Myocyte (in vitro differentiated cells): ENCODE measurements at regions not wholly inside any gene's neighbourhood (a gene's known extent, or its start where the extent isn't known, plus 50 kb on each side); places are given as distances from the start of the nearest gene placed in this dataset.
"Not testable (repeated sequence)": the region's sequence is repeated elsewhere in the genome, so short reads cannot be mapped to it uniquely, and the experiment has no call there.

Source experiments
- DNase-seq: peaks from one replicate; pipeline ENCODE4 v3.0.0-alpha.2; 2012; ENCODE audit warnings: low read depth

- no peak for DNase-seq
Measured at GRCh38 chr15:88994286-88994685, 81.1 kb upstream of the MFGE8 start.

DNA sequence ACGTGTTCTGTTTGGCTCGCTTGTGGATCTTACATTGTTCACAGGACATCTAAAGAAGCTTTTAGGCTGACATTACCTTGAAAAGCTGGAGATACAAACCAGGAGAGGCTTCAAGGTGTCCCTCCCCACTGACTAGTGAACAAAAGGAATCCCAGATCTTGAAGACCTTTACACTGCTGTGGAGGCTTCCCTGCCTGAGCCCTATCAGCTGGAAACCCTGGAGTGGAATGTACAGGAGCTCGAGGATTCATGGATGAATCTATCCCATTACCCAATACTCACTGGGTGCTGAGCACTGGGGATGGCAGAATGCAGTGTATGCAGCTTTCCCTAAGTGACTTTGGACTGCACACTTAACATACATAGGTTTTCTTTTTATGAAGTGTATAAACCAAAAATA lies 82.3 kb upstream of the MFGE8 start:
- DNase-seq: no peak

DNA sequence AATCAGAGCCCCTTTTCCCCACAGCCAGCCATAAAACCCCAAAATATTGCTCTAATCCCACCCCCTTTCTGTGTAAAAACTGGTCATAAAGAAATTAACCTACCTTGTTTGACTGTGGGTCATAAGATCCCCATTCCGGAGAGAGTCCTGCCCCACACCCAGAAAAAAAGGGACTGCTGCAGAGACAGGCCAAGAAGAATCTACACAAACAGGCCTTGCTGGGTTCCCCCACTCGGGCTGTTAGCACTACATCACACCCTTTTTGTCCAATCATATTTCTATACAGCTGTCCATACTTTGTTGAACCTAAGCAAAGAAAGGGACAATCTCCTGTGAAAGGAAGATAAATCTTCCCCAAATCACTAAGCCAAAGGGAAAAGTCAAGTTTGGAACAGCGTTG lies 84.4 kb upstream of the MFGE8 start:
- DNase-seq: no peak

DNA sequence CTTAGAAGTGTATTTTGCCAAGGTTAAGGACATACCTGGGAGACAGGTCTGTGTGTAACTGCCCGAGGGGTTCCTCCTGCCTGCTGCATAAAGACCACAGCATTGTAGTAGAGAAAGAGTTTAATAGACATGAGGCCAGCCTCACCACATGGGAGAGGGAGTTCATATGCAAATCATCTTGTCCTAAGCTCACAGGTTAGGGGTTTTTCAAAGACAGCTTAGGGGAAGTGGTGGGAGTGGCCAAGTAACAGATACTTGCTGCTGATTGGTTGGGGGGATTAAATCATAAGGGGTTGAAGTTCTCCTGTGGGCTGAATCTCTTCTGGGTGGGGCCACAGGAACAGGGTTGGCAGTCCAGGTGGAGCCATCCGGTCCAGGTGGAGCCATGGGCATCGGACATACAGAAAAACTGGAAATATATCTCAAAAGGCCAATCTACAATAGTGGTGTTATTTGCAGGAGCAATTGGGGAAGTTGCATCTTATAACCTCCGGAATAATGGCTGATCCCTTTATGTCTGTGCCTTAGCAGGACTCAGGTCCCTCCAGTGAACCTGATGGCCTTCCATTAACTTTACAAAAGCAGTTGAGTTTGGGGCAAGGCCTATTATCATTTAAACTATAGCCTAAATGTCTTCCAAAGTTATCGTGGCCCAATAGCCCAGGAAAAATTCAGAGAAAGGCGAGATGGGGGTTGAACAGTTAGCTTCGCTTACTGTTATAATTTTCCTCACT lies 86.0 kb upstream of the MFGE8 start:
- no peak for DNase-seq

DNA sequence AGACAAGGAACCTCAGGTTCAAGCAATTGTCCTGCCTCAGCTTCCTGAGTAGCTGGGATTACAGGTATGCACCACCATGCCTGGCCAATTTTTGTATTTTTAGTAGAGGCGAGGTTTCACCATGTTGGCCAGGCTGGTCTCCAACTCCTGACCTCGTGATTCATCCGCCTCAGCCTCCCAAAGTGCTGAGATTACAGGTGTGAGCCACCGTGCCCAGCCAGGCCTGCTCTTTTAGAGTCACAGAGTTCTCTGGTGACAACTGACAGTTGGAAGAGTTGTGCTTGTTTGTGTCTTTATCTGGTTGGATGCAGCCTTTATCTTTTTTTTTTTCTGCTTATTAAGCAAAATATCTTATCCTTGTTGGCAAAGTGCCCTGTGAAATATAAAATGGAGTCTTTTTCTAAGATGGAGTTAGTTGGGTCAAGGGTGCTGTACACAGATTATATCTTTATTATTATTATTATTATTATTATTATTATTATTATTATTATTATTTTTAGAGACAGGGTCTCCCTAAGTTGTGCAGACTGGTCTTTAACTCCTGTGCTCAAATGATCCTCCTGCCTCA lies 86.5 kb upstream of the ABHD2 start:
- not testable (repeated sequence) for DNase-seq

- DNase-seq: peak; percentile 67
Measured at GRCh38 chr15:89002281-89002761, 85.9 kb upstream of the ABHD2 start.

- DNase-seq: no peak
Measured at GRCh38 chr15:89002830-89003229, 85.4 kb upstream of the ABHD2 start.

DNA sequence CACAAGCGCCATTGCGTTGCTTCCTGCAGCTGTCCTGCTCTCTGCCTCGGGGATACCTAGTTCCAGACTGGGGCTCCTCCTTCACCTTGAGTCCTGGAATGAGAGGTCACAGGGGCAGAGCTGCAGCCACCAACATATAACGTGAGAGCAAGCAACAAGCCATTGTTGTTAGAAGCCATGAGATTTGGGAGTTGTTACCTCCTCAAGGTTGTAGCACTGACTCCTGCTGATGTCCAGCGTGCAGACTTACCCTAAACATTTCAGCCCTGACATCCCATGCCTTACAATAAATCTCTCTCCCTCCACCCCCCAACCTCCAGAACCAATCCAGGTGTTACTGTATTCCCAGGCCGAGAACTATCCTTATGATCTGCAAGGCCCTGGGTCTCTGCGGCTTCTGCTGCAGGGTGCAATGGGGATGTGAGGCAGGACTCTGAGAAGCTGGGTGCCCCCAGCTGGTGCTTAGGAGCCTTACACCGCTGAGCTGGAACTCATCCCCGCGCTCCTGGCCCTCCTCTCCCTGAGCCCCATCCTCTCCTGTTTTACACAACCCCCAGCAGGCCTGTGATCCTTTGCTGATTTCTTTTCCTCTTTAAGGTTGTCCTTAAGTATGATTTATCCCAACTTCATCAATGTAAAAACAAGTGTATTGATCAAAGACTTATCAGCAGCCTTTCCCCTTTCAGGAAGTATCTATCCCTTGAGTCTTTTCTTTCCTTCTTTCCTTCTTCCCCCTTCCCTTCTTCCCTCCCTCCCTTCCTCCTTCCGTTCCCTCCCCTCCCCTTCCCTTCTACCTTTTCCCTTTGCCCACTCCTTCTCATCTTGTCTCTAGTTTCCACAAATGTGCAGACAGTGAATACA lies 84.2 kb upstream of the ABHD2 start:
- DNase-seq: no peak

- peak; percentile 60 for DNase-seq
Measured at GRCh38 chr15:89004726-89005030, 83.6 kb upstream of the ABHD2 start.

DNA sequence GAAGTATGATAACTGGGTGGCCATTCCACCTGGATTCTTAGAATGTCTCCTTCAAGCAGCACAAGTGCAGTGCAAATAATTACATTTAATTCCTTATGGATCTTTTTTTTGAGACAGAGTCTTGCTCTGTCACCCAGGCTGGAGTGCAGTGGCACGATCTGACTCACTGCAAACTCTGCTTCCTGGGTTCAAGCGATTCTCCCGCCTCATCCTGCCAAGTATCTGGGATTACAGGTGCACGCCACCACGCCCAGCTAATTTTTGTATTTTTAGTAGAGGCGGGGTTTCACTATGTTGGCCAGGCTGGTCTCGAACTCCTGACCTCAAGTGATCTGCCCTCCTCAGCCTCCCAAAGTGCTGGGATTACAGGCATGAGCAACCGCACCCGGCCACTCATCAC lies 80.7 kb upstream of the ABHD2 start:
- not testable (repeated sequence) for DNase-seq

- no peak for DNase-seq
Measured at GRCh38 chr15:89007989-89008388, 80.3 kb upstream of the ABHD2 start.

DNA sequence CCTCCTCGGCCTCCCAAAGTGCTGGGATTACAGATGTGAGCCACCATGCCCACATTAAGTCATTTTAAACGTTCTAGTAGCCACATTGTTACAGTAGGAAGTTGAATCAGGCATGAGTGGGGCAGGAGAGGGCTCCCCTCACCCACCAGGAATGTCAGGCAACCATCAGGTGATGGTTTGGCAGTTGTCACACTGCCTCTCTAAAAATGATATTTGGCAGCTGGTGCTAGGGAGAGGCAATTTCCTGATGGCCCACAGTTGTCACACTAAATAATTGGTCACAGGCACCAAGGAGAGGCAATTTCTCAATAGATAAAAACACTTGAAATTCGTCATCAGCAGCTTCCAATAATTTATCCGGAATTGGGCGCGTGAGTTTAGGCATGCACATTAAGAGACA lies 79.2 kb upstream of the ABHD2 start:
- peak; percentile 64 for DNase-seq

- no peak for DNase-seq
Measured at GRCh38 chr15:89015412-89016097, 72.7 kb upstream of the ABHD2 start.

GRCh38 chr15:89016549-89017041 lies 71.7 kb upstream of the ABHD2 start:
- DNase-seq: peak; percentile 63

GRCh38 chr15:89017370-89018066 lies 70.7 kb upstream of the ABHD2 start:
- DNase-seq: peak; percentile 85

DNA sequence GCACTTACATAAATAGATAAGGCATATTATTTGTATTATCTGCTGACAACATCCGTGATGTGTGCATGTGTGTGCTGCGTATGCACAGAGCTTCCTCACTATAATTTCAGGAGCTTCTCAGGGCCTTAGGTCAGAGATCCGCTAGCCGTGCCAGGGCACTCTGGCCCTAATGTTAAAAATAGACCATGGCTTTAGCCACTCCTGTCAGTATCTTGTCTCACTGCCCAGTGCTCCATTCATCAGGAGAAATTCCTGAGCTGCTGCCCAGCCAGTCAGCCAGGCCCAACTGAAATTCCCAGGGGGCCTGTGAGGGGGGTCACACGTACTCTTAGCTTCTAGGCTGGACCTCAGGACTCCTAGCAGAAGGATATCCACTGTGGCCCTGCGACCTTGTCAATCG lies 70.0 kb upstream of the ABHD2 start:
- peak; percentile 89 for DNase-seq

- no peak for DNase-seq
Measured at GRCh38 chr15:89019436-89019835, 68.8 kb upstream of the ABHD2 start.

GRCh38 chr15:89021224-89021623 lies 67.0 kb upstream of the ABHD2 start:
- peak; percentile 40 for DNase-seq

- DNase-seq: not testable (repeated sequence)
Measured at GRCh38 chr15:89021886-89022285, 66.4 kb upstream of the ABHD2 start.

- DNase-seq: no peak
Measured at GRCh38 chr15:89023311-89023961, 64.8 kb upstream of the ABHD2 start.
